HEK293 (cell line): ENCODE measurements at regions not wholly inside any gene's neighbourhood (a gene's known extent, or its start where the extent isn't known, plus 50 kb on each side); places are given as distances from the start of the nearest gene placed in this dataset.

ENCODE experiments used
- CTCF ChIA-PET: fragments of 350-600 bp; formaldehyde crosslinking; extraction: SDS; loops from one replicate; lab custom pipeline; 2021; ENCODE audit warnings: antibody characterized with exemption; lab: Yijun Ruan, JAX
- POLR2A ChIA-PET: fragments of 300-600 bp; formaldehyde crosslinking; extraction: SDS; loops from one replicate; lab custom pipeline; 2020; ENCODE audit warnings: antibody characterized with exemption, inconsistent platforms; lab: Yijun Ruan, JAX
- H3K27ac ChIP-seq: fragments of 200-500 bp; sonication (Bioruptor generic); 2 replicates; pipeline ENCODE4 v1.5.1; 2014; ENCODE audit warnings: low read depth, low read length, control low read depth, inconsistent platforms; ENCODE audit errors: extremely low read depth
- H3K36me3 ChIP-seq, 2 experiments: fragments of 200-500 bp in 1 of 2; sonication (Bioruptor generic) in 1 of 2; 1 replicate in 1 of 2; 2 replicates in 1 of 2; pipeline ENCODE4 v1.5.1; 2014 to 2017; ENCODE audit warnings: inconsistent platforms in 2 of 2, low read length in 2 of 2; ENCODE audit not compliant: control insufficient read depth in 2 of 2, insufficient read depth in 1 of 2
- H3K4me1 ChIP-seq: fragments of 200-500 bp; sonication (Bioruptor generic); 2 replicates; pipeline ENCODE4 v1.5.1; 2014; ENCODE audit warnings: mild to moderate bottlenecking, low read length, inconsistent platforms; ENCODE audit not compliant: control insufficient read depth, insufficient read depth
- H3K4me3 ChIP-seq: 2 replicates; pipeline ENCODE4 v1.5.1; 2011; ENCODE audit warnings: low read depth, mild to moderate bottlenecking, control low read depth, low read length, moderate library complexity
- H3K9me3 ChIP-seq: fragments of 200-500 bp; sonication (Bioruptor generic); 2 replicates; pipeline ENCODE4 v1.5.1; 2014; ENCODE audit warnings: low read depth, low read length, inconsistent platforms; ENCODE audit not compliant: control insufficient read depth, insufficient read depth
- AEBP2 ChIP-seq: fragments of 450-650 bp; formaldehyde crosslinking; IDR thresholded peaks from 2 replicates; pipeline ENCODE4 v1.5.1; 2016; ENCODE audit warnings: missing biosample characterization, missing genetic modification characterization, borderline replicate concordance
- BCL11B ChIP-seq: fragments of 450-650 bp; formaldehyde crosslinking; IDR thresholded peaks from 2 replicates; pipeline ENCODE4 v1.5.1; 2016; ENCODE audit warnings: low read depth, missing biosample characterization, missing genetic modification characterization
- ELK4 ChIP-seq: IDR thresholded peaks from 2 replicates; pipeline ENCODE4 v1.6.1; 2011; ENCODE audit warnings: mild to moderate bottlenecking, low read depth, low read length, borderline replicate concordance
- GLI2 ChIP-seq: fragments of 450-650 bp; formaldehyde crosslinking; IDR thresholded peaks from 2 replicates; pipeline ENCODE4; 2017; ENCODE audit warnings: missing biosample characterization, missing genetic modification characterization, low read depth, borderline replicate concordance
- KLF1 ChIP-seq: fragments of 450-650 bp; formaldehyde crosslinking; IDR thresholded peaks from 2 replicates; pipeline ENCODE4 v1.5.1; 2016; ENCODE audit warnings: missing biosample characterization, missing genetic modification characterization
- KLF16 ChIP-seq: fragments of 450-650 bp; formaldehyde crosslinking; IDR thresholded peaks from 2 replicates; pipeline ENCODE4 v1.5.1; 2017; ENCODE audit warnings: missing biosample characterization, missing genetic modification characterization
- KLF9 ChIP-seq: fragments of 450-650 bp; formaldehyde crosslinking; IDR thresholded peaks from 2 replicates; pipeline ENCODE4 v1.5.1; 2016; ENCODE audit warnings: missing biosample characterization, missing genetic modification characterization, low read depth
- MEIS1 ChIP-seq: sonication (generic); formaldehyde crosslinking; IDR thresholded peaks from 2 replicates; pipeline ENCODE4 v1.8.1; 2022; ENCODE audit warnings: missing genetic modification reagents, mild to moderate bottlenecking, borderline replicate concordance
- ZBTB8A ChIP-seq: fragments of 450-650 bp; formaldehyde crosslinking; IDR thresholded peaks from 2 replicates; pipeline ENCODE4 v1.5.1; 2016; ENCODE audit warnings: missing biosample characterization, missing genetic modification characterization
- ZEB2 ChIP-seq: fragments of 450-650 bp; formaldehyde crosslinking; IDR thresholded peaks from 2 replicates; pipeline ENCODE4 v1.5.1; 2016; ENCODE audit warnings: missing biosample characterization, missing genetic modification characterization
- ZNF114 ChIP-seq: fragments of 450-650 bp; formaldehyde crosslinking; IDR thresholded peaks from 2 replicates; pipeline ENCODE4 v1.5.0; 2017; ENCODE audit warnings: missing biosample characterization, missing genetic modification characterization
- ZNF140 ChIP-seq: fragments of 450-650 bp; formaldehyde crosslinking; IDR thresholded peaks from 2 replicates; pipeline ENCODE4 v1.5.1; 2016; ENCODE audit warnings: missing biosample characterization, missing genetic modification characterization
- ZNF157 ChIP-seq: fragments of 450-650 bp; formaldehyde crosslinking; IDR thresholded peaks from 2 replicates; pipeline ENCODE4 v1.5.1; 2016; ENCODE audit warnings: missing biosample characterization, missing genetic modification characterization
- ZNF169 ChIP-seq: fragments of 450-650 bp; formaldehyde crosslinking; IDR thresholded peaks from 2 replicates; pipeline ENCODE4 v1.5.1; 2016; ENCODE audit warnings: missing biosample characterization, missing genetic modification characterization
- ZNF175 ChIP-seq: fragments of 450-650 bp; formaldehyde crosslinking; IDR thresholded peaks from 2 replicates; pipeline ENCODE4 v1.5.1; 2016; ENCODE audit warnings: missing biosample characterization, missing genetic modification characterization
- ZNF184 ChIP-seq: fragments of 450-650 bp; IDR thresholded peaks from 2 replicates; pipeline ENCODE4 v1.5.1; 2018; ENCODE audit warnings: missing biosample characterization, mild to moderate bottlenecking, missing genetic modification characterization
- ZNF214 ChIP-seq: fragments of 450-650 bp; formaldehyde crosslinking; IDR thresholded peaks from 2 replicates; pipeline ENCODE4 v1.5.1; 2017; ENCODE audit warnings: missing biosample characterization, mild to moderate bottlenecking, missing genetic modification characterization, borderline replicate concordance
- ZNF292 ChIP-seq: fragments of 450-650 bp; formaldehyde crosslinking; IDR thresholded peaks from 2 replicates; pipeline ENCODE4 v1.5.1; 2016; ENCODE audit warnings: low read depth, missing biosample characterization, missing genetic modification characterization, borderline replicate concordance
- ZNF311 ChIP-seq: fragments of 450-650 bp; formaldehyde crosslinking; IDR thresholded peaks from 2 replicates; pipeline ENCODE4 v1.5.1; 2017; ENCODE audit warnings: missing biosample characterization, missing genetic modification characterization, borderline replicate concordance
- ZNF341 ChIP-seq: fragments of 450-650 bp; formaldehyde crosslinking; IDR thresholded peaks from 2 replicates; pipeline ENCODE4; 2016; ENCODE audit warnings: low read depth, missing biosample characterization, missing genetic modification characterization
- ZNF366 ChIP-seq: fragments of 450-650 bp; formaldehyde crosslinking; conservative IDR thresholded peaks from 2 replicates; pipeline ENCODE4 v1.5.1; 2016; ENCODE audit warnings: missing biosample characterization, missing genetic modification characterization
- ZNF404 ChIP-seq: fragments of 450-650 bp; formaldehyde crosslinking; IDR thresholded peaks from 2 replicates; pipeline ENCODE4 v1.5.1; 2017; ENCODE audit warnings: missing biosample characterization, missing genetic modification characterization
- ZNF423 ChIP-seq: fragments of 450-650 bp; formaldehyde crosslinking; IDR thresholded peaks from 2 replicates; pipeline ENCODE4 v1.5.1; 2016; ENCODE audit warnings: missing biosample characterization, missing genetic modification characterization
- ZNF529 ChIP-seq: fragments of 450-650 bp; formaldehyde crosslinking; IDR thresholded peaks from 2 replicates; pipeline ENCODE4 v1.5.1; 2017; ENCODE audit warnings: missing genetic modification characterization, missing biosample characterization; ENCODE audit not compliant: insufficient replicate concordance
- ZNF548 ChIP-seq: fragments of 450-650 bp; formaldehyde crosslinking; IDR thresholded peaks from 2 replicates; pipeline ENCODE4 v1.5.1; 2016; ENCODE audit warnings: missing biosample characterization, missing genetic modification characterization
- ZNF585B ChIP-seq: fragments of 450-650 bp; formaldehyde crosslinking; IDR thresholded peaks from 2 replicates; pipeline ENCODE4 v1.5.1; 2016; ENCODE audit warnings: missing biosample characterization, missing genetic modification characterization
- ZNF600 ChIP-seq: fragments of 450-650 bp; formaldehyde crosslinking; IDR thresholded peaks from 2 replicates; pipeline ENCODE4 v1.5.1; 2016; ENCODE audit warnings: missing biosample characterization, missing genetic modification characterization
- ZNF610 ChIP-seq: fragments of 450-650 bp; formaldehyde crosslinking; IDR thresholded peaks from 2 replicates; pipeline ENCODE4 v1.5.1; 2016; ENCODE audit warnings: missing biosample characterization, missing genetic modification characterization, borderline replicate concordance
- ZNF654 ChIP-seq: fragments of 450-650 bp; formaldehyde crosslinking; IDR thresholded peaks from 2 replicates; pipeline ENCODE4 v1.5.1; 2016; ENCODE audit warnings: low read depth, missing biosample characterization, missing genetic modification characterization
- TF ChIP-seq, protein P1 (sequence below): fragments of 450-650 bp; IDR thresholded peaks from 2 replicates; pipeline ENCODE4 v1.5.1; 2018; ENCODE audit warnings: missing biosample characterization, mild to moderate bottlenecking, missing genetic modification characterization

GRCh38 chr11:60607483-60607882 is 91.9 kb upstream of the MS4A8 start:
- no peaks in the 10 kb centered on the region for H3K9me3 ChIP-seq
- no peak for TF ChIP-seq ZNF610
- no peak for TF ChIP-seq ZNF311 (tag by site-specific recombination)
- no peak for TF ChIP-seq ZNF529 (tag by site-specific recombination)
- TF ChIP-seq KLF16 (tag by site-specific recombination): no peak
- TF ChIP-seq ZNF548 (tag by site-specific recombination): no peak
- no peak for TF ChIP-seq ZNF175 (tag by site-specific recombination)
- no peak for TF ChIP-seq ZEB2
- no peak for TF ChIP-seq ZBTB8A
- no peak for TF ChIP-seq AEBP2
- TF ChIP-seq MEIS1 (CRISPR knock-in tag): no peak
- TF ChIP-seq ZNF600 (tag by site-specific recombination): no peak
- TF ChIP-seq, all 188 proteins: peak for 0
- Histone ChIP-seq H3K4me3 (no peak overlapping the region), H3K4me1 (no peaks in the 10 kb centered on the region), H3K36me3 (no peaks in the 10 kb centered on the region), H3K27ac (no peak overlapping the region)
- ChIA-PET CTCF (no interaction called here), POLR2A (no interaction called here)

- TF ChIP-seq ZNF157 (tag by site-specific recombination) (no peak), KLF1 (tag by site-specific recombination) (no peak), GLI2 (tag by site-specific recombination) (no peak), ZNF585B (tag by site-specific recombination) (no peak), ZNF610 (no peak)
- no peak overlapping the region for H3K27ac ChIP-seq
- no peaks in the 10 kb centered on the region for H3K4me1 ChIP-seq
- no peaks in the 10 kb centered on the region for H3K36me3 ChIP-seq
- H3K4me3 ChIP-seq: no peak overlapping the region
- H3K9me3 ChIP-seq: no peaks in the 10 kb centered on the region
- CTCF ChIA-PET: interaction anchor here (0.7 to 2.6 kb wide), 4 partner anchors 9 to 344 kb away, joined by 3 to 14 read pairs (median 4); no protein-coding TSS in a partner anchor
- POLR2A ChIA-PET: no interaction called here
These were observed 89.8 kb upstream of the MS4A8 start for GRCh38 chr11:60609632-60610031.

GRCh38 chr11:60610702-60611101 is 88.7 kb upstream of the MS4A8 start:
- POLR2A ChIA-PET: no interaction called here

More at GRCh38 chr11:60610702-60611101, 88.7 kb upstream of the MS4A8 start:
- CTCF ChIA-PET: interaction anchor here (2.6 kb wide), 1 partner anchor 8 kb away, joined by 14 read pairs; no protein-coding TSS in a partner anchor
- no peaks in the 10 kb centered on the region for H3K36me3 ChIP-seq
- no peak overlapping the region for H3K27ac ChIP-seq
- no peak overlapping the region for H3K4me3 ChIP-seq
- no peaks in the 10 kb centered on the region for H3K4me1 ChIP-seq
- TF ChIP-seq ZNF654: no peak
- no peak for TF ChIP-seq BCL11B
- TF ChIP-seq ELK4: no peak
- TF ChIP-seq ZNF366: no peak
- TF ChIP-seq ZNF169 (tag by site-specific recombination): no peak
- TF ChIP-seq ZNF157 (tag by site-specific recombination): no peak
- no peak for TF ChIP-seq ZNF292 (tag by site-specific recombination)
- no peak for TF ChIP-seq ZNF423
- no peak for TF ChIP-seq KLF9
- no peak for TF ChIP-seq ZNF341
- TF ChIP-seq ZNF600 (tag by site-specific recombination): no peak
- no peak for TF ChIP-seq ZNF114 (tag by site-specific recombination)
- no peak for TF ChIP-seq ZNF184 (tag by site-specific recombination)
- TF ChIP-seq ZNF140 (tag by site-specific recombination): no peak
- TF ChIP-seq ZNF214 (tag by site-specific recombination): no peak
- TF ChIP-seq, protein P1, sequence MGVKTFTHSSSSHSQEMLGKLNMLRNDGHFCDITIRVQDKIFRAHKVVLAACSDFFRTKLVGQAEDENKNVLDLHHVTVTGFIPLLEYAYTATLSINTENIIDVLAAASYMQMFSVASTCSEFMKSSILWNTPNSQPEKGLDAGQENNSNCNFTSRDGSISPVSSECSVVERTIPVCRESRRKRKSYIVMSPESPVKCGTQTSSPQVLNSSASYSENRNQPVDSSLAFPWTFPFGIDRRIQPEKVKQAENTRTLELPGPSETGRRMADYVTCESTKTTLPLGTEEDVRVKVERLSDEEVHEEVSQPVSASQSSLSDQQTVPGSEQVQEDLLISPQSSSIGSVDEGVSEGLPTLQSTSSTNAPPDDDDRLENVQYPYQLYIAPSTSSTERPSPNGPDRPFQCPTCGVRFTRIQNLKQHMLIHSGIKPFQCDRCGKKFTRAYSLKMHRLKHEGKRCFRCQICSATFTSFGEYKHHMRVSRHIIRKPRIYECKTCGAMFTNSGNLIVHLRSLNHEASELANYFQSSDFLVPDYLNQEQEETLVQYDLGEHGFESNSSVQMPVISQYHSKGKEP (tag by site-specific recombination): no peak
- no peak for TF ChIP-seq ZNF404
- no peaks in the 10 kb centered on the region for H3K9me3 ChIP-seq
